Ectodermal cell (in vitro differentiated cells): ENCODE measurements at regions not wholly inside any gene's neighbourhood (a gene's known extent, or its start where the extent isn't known, plus 50 kb on each side); places are given as distances from the start of the nearest gene placed in this dataset.
"Not testable (repeated sequence)": the region's sequence is repeated elsewhere in the genome, so short reads cannot be mapped to it uniquely, and the experiment has no call there.

Source experiments
- H3K27ac ChIP-seq: 2 replicates; pipeline ENCODE4 v1.7.0; 2013; ENCODE audit warnings: mild to moderate bottlenecking, low read depth, low read length; ENCODE audit not compliant: insufficient read depth, poor library complexity, severe bottlenecking
- H3K27me3 ChIP-seq: 2 replicates; pipeline ENCODE4 v1.7.0; 2013; ENCODE audit warnings: mild to moderate bottlenecking, low read length; ENCODE audit not compliant: insufficient read depth, control insufficient read depth, poor library complexity, severe bottlenecking
- H3K36me3 ChIP-seq: one replicate; pipeline ENCODE4 v1.7.0; 2013; ENCODE audit warnings: low read length; ENCODE audit not compliant: control insufficient read depth, insufficient read depth
- H3K4me1 ChIP-seq: one replicate; pipeline ENCODE4 v1.7.0; 2013; ENCODE audit warnings: low read length; ENCODE audit not compliant: control insufficient read depth, insufficient read depth
- H3K4me3 ChIP-seq: 2 replicates; pipeline ENCODE4 v1.7.0; 2013; ENCODE audit warnings: low read depth, low read length, control low read depth; ENCODE audit not compliant: insufficient read depth
- H3K9me3 ChIP-seq: 2 replicates; pipeline ENCODE4 v1.7.0; 2013; ENCODE audit warnings: mild to moderate bottlenecking, low read length, moderate library complexity; ENCODE audit not compliant: control insufficient read depth
- WGBS, 2 experiments: methylation state at CpG; one replicate each; pipeline ENCODE4 v1.1.7; 2013; ENCODE audit warnings: missing lambda C conversion rate in 2 of 2; 5-methylcytosine and 5-hydroxymethylcytosine counted together

DNA sequence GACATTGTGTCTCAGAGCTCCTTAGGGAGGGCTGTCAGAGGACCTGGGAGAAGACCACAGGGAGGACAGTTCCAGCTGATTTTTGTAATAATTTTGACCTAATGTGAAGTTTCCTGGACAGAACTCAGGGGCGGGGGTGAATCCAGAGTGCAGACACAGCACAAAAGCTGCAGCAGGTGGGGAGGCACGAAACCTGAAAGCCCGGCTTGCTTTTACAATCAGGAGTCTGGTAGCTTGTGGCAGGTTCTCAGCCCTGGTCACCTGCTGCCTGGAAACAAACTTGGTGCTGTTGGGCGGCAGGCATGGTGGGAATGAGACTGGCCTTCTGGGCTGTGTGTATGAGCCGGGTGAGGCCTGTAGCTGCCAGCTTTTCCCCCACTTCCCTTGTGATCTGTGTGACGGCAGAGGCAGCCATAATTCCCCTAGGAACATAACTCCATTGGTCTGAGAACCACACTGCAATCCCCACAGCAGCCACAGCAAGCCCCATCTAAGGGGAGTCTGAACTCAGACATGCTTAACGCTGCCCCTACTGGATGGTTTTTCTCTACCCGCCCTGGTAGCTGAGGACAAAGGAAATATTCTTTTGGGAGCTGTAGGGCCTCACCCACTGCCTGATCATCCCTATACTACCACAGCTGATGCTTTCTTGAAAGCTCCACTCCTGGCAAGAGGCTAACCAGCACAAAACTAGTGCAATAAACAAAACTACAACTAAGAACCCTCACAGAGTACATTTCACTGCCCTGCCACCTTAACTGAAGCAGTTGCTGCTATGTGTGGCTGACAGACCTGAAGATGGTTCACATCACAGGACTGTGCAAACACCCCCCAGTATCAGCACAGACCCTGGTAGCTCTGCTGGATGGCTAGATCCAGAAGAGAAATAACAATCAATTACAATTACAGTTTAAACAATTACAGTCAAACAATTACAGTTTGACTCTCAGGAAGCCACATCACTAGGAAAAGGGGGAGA lies 1055.1 kb upstream of the GJE1 start:
- no peaks in the 10 kb centered on the region for H3K4me1 ChIP-seq
- H3K27ac ChIP-seq, result no peak overlapping the region
- no peaks in the 10 kb centered on the region for H3K9me3 ChIP-seq
- H3K4me3 ChIP-seq, result no peak overlapping the region
- no peaks in the 10 kb centered on the region for H3K36me3 ChIP-seq
- H3K27me3 ChIP-seq, result no peaks in the 10 kb centered on the region
- WGBS, 2 experiments, result 90% methylated on average over 8 of the region's 8 CpGs

DNA sequence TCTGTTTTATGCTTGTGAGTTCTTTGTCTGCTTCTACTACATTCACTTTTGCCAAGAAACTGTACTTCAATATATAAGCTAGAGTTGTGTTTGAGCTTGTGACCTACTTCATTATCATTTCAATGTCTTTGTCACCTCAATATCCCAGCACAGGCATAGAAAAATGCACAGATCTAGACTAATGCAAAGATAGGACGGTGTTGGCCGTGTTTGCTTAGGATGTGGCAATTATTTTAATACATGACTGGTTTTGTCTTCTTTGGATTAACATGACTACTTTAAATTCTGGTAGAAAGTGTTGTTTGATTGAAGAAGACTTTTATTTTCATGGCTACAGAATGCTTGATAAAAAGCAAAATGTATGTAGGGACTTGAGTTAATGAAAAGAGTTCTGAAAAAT lies 1075.0 kb upstream of the GJE1 start:
- Histone ChIP-seq H3K27ac (no peak overlapping the region), H3K9me3 (no peaks in the 10 kb centered on the region), H3K4me1 (no peaks in the 10 kb centered on the region), H3K27me3 (no peaks in the 10 kb centered on the region), H3K36me3 (no peaks in the 10 kb centered on the region), H3K4me3 (no peak overlapping the region)
- WGBS, 2 experiments, result 93 to 100% methylated on average over 2 of the region's 2 CpGs

DNA sequence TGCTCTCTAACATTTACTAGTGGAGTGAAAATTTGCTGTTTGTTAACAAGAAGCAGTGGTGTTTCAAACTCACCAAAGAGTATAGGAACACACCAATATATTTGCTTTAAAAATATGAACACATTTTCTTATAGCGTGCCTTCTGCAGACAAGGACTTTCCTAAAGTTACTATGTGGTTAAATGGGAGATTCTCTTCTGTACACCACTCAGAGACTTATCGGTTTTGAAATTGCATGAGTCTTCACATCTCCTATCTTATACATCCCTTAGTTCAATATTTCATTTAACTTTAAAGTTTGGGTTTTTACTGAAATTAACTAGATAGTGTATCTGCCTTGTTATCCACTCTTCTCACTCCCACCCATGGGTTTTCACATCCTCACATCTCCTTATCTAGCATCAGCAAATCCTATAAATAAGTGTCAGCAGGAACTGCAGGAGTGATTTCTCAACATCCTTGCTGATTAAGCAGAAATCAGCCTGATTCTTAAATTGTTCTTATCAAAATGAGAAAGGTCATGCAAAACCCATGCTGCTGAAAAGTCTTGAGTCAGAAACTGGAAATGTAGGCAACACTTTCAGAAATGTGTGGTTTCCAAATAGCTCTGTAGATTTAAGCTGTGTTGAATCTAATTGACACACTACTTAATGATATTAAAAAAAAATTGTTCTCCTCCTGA lies 1075.6 kb upstream of the GJE1 start:
- no peak overlapping the region for H3K4me3 ChIP-seq
- 100% methylated on average over 2 of the region's 2 CpGs; no CpG with 5 or more reads in 1 of the 2 experiments for WGBS, 2 experiments

DNA sequence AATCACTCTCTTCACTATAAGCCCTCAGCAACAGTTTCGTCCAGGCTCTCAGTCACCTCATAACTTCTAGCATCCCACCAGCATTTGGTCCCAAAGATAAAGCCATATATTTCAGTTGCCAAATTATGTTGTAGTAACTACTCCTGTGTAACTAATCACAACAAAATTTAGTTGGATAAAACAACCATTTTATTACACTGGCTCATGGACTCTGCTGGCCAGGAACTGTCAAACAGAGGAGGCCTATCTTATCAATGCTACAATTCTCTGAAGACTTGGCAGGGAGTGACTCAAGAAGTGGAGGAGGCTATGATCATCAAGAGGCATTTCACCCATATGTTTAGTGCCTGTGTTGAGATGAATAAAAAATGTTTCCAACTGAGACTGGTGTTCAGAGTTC lies 1082.3 kb upstream of the GJE1 start:
- Histone ChIP-seq H3K36me3 (no peaks in the 10 kb centered on the region), H3K27ac (no peak overlapping the region), H3K4me1 (no peaks in the 10 kb centered on the region), H3K27me3 (no peaks in the 10 kb centered on the region), H3K9me3 (no peaks in the 10 kb centered on the region), H3K4me3 (no peak overlapping the region)
- WGBS, 2 experiments, result 92 to 97% methylated on average over 1 of the region's 1 CpG

More for the DNA sequence above, 1075.6 kb upstream of the GJE1 start:
- Histone ChIP-seq H3K4me1 (no peaks in the 10 kb centered on the region), H3K9me3 (no peaks in the 10 kb centered on the region), H3K27me3 (no peaks in the 10 kb centered on the region), H3K27ac (no peak overlapping the region), H3K36me3 (no peaks in the 10 kb centered on the region)

DNA sequence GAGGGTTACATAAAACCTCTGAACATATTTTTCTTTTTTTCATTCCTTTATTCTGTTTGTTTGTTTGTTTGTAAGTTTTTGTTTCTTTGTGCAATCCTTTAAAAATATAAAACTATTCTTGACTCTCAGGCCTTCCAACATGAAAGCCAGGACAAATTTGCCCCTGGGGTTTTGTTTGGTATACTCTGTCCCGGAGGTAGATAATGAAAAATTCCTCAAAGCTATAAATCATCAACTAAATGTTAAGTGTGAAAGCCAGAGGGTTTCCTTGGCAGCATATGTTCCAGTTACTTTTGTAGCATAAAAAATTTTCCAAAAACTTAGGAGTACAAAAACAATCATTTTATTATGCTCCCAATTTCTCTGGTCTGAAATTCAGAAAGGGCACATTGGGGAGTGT lies 1084.3 kb upstream of the GJE1 start:
- Histone ChIP-seq H3K36me3 (no peaks in the 10 kb centered on the region), H3K9me3 (no peaks in the 10 kb centered on the region), H3K4me1 (no peaks in the 10 kb centered on the region), H3K27ac (no peak overlapping the region), H3K27me3 (no peaks in the 10 kb centered on the region), H3K4me3 (no peak overlapping the region)
- WGBS, 2 experiments, result 100% methylated on average over 1 of the region's 1 CpG; no CpG with 5 or more reads in 1 of the 2 experiments

DNA sequence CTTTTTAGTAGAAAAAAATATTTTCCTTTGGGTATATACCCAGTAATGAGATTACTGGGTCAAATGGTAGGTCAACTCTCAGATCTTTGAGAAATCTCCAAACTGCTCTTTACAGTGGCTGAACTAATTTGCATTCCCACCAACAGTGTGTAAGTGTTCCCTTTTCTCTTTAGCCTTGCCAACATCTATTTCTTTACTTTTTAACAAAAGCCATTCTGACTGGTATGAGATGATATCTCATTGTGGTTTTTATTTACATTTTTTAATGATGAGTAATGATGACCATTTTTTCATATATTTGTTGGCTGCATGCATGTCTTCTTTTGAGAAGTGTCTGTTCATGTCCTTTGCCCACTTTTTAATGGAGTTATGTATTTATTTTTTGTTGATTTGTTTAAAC lies 1086.2 kb upstream of the GJE1 start:
- H3K4me3 ChIP-seq, H3K27me3 ChIP-seq, H3K36me3 ChIP-seq, H3K9me3 ChIP-seq, H3K27ac ChIP-seq, H3K4me1 ChIP-seq: not testable (repeated sequence)

DNA sequence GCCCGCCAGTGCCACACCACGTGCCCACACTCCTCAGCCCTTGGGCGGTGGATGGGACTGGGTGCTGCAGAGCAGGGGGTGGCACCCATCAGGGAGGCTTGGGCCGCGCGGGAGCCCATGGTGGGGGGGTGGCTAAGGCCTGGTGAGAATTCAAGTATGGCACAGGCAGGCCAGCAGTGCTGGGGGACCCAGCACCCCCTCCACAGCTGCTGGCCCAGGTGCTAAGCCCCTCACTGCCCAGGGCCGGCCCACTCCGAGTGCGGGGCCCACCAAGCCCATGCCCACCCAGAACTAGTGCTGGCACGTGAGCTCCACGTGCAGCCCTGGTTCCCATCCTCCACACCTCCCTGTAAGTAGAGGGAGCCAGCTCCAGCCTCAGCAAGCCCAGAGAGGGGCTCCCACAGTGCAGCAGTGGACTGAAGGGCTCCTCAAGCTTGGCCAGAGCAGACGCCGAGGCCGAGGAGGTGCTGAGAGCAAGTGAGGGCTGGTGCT lies 1091.1 kb upstream of the GJE1 start:
- H3K36me3 ChIP-seq, result no peaks in the 10 kb centered on the region
- H3K27ac ChIP-seq, result no peak overlapping the region
- no peaks in the 10 kb centered on the region for H3K4me1 ChIP-seq
- H3K9me3 ChIP-seq, result no peaks in the 10 kb centered on the region
- H3K27me3 ChIP-seq, result no peaks in the 10 kb centered on the region
- no peak overlapping the region for H3K4me3 ChIP-seq
- 95 to 96% methylated on average over 14 of the region's 14 CpGs for WGBS, 2 experiments

DNA sequence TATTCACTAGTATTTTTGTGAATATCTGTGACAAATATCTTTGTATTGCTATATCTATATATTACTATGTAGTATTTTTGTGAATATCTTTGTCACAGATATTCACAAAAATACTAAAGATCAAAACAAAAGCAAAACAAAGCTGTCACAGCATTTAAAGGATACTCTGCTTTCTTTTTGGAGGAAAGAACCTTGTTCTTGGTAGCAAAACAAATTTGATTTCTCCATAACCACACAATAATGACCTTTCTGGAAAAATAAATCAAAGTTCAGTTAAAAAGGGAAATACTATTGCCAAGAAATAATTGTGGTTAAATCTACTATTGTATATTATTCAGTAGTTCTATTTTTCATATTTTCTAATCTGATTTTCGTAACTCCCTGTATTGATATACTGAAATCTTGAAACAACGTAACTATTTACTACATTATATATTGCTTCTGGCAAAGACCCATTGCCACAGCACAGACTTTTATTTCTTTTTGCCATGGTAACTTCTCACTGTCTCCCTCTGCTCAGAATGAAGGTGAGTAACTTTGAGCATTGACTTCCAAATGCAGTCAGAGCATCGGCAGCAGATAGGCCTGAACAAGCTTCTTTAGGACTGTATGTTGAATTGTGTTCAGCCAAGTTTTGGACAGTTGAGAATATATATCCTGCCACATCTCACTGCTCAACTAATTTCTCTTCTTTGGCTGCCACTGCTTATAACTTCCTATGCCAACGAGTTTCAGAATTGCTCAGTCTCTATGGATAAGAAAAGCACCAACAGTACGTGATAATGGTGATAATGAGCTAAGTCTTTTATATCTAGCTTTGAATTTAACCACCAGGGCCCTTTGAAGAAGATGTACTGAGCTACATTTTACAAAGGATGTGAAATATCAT lies 1097.2 kb upstream of the GJE1 start:
- Histone ChIP-seq H3K9me3 (no peaks in the 10 kb centered on the region), H3K4me3 (no peak overlapping the region), H3K4me1 (no peaks in the 10 kb centered on the region), H3K27ac (no peak overlapping the region), H3K27me3 (no peaks in the 10 kb centered on the region), H3K36me3 (no peaks in the 10 kb centered on the region)
- WGBS, 2 experiments, result 92 to 97% methylated on average over 4 of the region's 5 CpGs

DNA sequence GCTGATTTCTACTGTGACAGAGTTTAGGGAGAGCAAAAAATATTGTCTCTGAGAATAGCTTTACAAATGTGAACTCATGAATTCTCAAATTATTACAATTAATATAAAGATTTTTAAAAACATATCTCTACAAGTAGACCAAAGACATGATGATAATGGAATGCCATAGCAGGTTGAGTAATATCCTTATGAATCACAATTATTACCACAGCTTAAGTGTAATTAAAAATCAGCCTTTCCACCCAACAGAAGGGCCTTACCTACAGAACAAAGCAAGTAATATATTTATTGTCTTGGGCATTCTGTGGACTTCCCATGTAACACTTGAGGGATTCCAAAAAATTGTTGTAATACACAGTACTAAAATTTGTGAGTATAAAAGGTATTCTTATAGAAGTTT lies 1099.6 kb upstream of the GJE1 start:
- Histone ChIP-seq H3K27me3 (no peaks in the 10 kb centered on the region), H3K4me3 (no peak overlapping the region), H3K36me3 (no peaks in the 10 kb centered on the region)

More for the DNA sequence above, 1099.6 kb upstream of the GJE1 start:
- H3K4me1 ChIP-seq, result no peaks in the 10 kb centered on the region
- no peak overlapping the region for H3K27ac ChIP-seq
- H3K9me3 ChIP-seq, result no peaks in the 10 kb centered on the region
